Keratinocyte (primary cell): ENCODE measurements at regions not wholly inside any gene's neighbourhood (a gene's known extent, or its start where the extent isn't known, plus 50 kb on each side); places are given as distances from the start of the nearest gene placed in this dataset.

Source experiments
- CTCF ChIP-seq, 3 experiments: IDR thresholded peaks in 1 of 3; conservative IDR thresholded peaks in 1 of 3; optimal IDR thresholded peaks in 1 of 3; 2 replicates in 2 of 3; 3 replicates in 1 of 3; pipeline versions ENCODE3 to v1.5.1; 2011; ENCODE audit warnings: low read length in 3 of 3, mild to moderate bottlenecking in 3 of 3, moderate library complexity in 2 of 3, control low read depth in 1 of 3, inconsistent platforms in 1 of 3; ENCODE audit not compliant: insufficient read depth in 2 of 3; ENCODE audit errors: extremely low read depth in 1 of 3
- EZH2 ChIP-seq: IDR thresholded peaks from one replicate; pipeline ENCODE4 v1.6.1; 2012; ENCODE audit warnings: inconsistent platforms, mild to moderate bottlenecking, low read length, moderate library complexity

DNA sequence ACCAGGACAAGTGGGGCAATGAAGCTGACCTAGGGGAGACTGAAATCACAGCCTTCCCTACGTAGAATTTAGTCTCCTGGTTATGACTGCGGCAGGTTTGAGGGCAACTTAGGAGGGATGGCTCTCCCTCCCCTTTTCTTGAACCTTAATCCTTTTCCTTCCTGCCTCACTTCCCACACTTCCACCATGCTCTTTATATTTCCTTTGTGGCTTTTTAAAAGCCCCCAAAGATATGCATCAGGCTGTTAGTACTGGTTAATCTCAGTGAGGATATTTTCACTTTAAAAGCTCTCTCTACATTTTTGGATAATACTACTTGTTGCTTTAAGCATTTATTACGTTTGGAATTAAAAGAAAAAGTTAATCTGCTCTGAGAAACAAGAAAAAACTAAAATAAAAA, 339.2 kb downstream of the SOX2 start:
- TF ChIP-seq CTCF (optimal IDR thresholded peaks at IDR 0.05 in 1 of 3, IDR thresholded peaks at IDR 0.05 in 1 of 3, conservative IDR thresholded peaks at IDR 0.05 in 1 of 3; ENCODE audit: extremely low read depth in 1 of 3, insufficient read depth in 2 of 3, low read length in 3 of 3) (no peak), EZH2 (no peak)
